ENCODE measurements at regions not wholly inside any gene's neighbourhood (a gene's known extent, or its start where the extent isn't known, plus 50 kb on each side); places are given as distances from the start of the nearest gene placed in this dataset.

DNA sequence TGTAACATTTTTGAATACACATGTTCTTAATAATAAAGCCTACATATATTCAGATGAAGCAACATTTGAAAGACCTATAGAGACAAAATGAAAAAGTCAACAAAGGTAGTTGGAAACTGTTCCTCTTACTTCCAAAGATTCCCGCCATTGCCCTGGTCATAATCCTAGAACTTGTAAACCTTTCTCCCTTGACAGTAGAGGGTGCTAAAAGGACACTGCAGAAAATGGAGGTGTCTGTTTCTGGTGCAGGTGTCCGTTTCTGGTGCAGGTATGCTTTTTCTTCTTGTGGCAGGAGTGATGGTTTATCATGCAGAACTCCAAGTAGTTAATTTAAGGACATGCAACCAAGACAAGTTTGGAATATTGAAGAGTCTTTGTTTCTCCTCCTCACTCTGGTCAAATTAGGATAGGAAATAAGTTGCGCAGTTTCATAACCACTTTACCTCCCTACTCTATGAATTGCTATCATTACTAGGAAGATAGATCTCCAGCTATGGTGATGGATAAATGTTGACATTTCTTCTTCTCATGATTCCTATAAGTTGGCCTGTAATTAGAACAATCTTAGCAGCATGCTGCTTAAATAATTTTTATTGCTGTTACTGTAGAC, 56.0 kb upstream of the FAM174A start:
- DNase-seq: no peak
- intact Hi-C loops (cut with micrococcal nuclease): no loop called here
- ATAC-seq: no peak

DNA sequence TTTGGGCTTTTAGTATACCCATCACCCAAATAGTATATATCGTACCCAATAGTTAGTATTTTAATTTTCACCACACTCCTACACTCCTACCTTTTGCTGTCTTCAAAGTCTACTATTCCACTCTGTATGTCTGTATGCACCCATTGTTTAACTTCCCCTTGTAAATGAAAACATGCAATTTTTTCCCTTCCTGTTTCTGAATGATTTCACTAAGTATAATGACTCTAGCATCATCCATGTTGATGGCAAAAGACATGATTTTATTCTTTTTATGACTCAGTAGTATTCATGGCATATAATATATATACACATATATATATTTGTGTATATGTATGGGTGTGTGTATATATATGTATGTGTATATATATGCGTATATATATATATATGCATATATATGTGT, 63.1 kb upstream of the FAM174A start:
- intact Hi-C loops (cut with micrococcal nuclease): no loop called here
- no peak for DNase-seq
- no peak for ATAC-seq

DNA sequence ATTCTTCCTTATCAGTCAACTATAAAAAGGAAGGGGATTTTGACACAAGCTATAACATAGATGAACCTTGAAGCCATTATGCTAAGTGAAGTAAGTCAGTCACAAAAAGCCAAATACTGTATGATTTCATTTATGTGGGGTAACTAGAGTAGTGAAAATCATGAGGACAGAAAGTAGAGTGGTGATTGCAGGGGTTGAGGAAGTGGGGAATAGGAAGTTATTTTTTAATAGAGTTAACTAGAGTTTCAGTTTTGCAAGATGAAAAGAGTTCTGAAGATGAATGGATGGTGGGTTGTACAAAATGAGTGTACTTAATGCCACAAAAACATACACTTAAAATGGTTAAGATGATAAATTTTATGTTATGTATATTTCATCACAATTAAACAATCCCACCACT, 65.4 kb upstream of the FAM174A start:
- ATAC-seq (no peak), DNase-seq (no peak)
- intact Hi-C loops (cut with micrococcal nuclease): no loop called here

DNA sequence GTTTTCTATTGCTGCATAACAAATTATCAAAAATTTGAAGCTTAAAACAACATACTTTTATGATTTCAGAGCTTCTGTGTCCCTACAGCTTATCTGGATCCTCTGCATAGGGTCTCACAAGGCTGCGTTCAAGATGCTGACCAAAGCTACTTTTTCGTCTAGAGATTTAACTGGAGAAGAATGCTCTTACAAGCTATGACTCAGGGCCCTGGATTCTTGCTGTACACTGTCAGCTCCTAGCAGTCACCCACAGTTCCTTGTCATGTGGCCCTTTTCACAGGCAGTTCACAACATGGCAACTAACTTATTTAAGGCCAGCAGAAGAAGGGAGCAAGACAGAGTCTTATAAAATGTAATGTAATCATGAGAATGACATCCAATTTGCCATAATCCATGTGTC, 70.8 kb upstream of the FAM174A start:
- DNase-seq (no peak), ATAC-seq (no peak)
- intact Hi-C loops (cut with micrococcal nuclease): no loop called here

DNA sequence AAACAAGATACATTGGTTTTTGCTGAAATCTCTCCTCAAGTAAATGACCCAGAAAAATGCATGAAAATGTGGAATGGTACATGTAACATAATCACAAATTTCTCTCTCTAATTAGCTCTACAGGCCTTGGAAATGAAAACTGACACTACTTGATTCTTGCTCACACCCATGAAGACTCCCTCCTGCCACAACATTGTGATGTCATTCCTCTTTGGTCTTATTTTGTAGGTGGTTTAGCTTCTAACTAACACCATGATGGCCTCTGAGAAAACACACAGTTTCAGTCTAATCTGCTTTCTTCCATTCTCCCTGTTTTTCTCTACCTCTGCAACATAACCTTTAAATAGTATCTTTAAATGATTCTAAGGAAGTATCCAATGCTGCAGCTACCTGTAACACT, 78.6 kb upstream of the FAM174A start:
- intact Hi-C loops (cut with micrococcal nuclease): no loop called here
- ATAC-seq: no peak

DNA sequence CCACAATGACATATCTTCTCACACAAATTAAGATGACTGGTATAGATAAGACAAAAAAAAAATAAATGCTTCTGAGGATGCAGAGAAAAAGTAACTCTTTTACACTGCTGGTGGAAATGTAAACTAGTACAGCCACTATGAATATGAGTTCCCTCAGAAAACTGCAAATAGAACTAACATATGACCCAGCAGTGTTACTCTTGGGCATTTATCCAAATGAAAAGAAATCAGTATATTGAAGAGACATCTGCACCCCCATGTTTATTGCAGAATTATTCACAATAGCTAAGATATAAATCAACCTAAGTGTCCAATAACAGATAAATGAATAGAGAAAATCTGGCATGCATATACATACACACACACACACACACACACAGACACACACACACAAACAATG, 83.0 kb upstream of the FAM174A start:
- no peak for DNase-seq
- no peak for ATAC-seq
- intact Hi-C loops (cut with micrococcal nuclease): no loop called here

More for the DNA sequence above, 78.6 kb upstream of the FAM174A start:
- DNase-seq: no peak

DNA sequence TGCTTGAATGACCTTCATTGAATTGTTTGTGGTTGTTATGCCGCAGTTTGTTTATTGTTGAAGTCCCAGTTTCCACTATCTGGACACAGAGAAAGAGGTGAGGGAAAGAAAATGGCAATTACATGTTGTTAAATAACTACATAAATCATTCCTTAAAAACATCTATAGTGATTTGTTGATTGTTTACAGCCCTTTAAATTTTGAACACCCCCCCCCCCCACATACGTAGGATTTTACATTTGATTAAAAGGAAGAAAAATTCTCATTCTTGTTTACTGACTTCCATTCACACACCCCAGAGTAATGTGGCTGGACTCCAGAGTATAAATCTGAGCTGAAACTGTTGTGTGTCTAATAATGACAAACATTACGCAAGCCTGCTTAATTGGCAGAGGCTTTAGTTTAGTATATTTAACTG, 87.1 kb upstream of the FAM174A start:
- intact Hi-C loops (cut with micrococcal nuclease): no loop called here
- ATAC-seq (no peak), DNase-seq (no peak)

DNA sequence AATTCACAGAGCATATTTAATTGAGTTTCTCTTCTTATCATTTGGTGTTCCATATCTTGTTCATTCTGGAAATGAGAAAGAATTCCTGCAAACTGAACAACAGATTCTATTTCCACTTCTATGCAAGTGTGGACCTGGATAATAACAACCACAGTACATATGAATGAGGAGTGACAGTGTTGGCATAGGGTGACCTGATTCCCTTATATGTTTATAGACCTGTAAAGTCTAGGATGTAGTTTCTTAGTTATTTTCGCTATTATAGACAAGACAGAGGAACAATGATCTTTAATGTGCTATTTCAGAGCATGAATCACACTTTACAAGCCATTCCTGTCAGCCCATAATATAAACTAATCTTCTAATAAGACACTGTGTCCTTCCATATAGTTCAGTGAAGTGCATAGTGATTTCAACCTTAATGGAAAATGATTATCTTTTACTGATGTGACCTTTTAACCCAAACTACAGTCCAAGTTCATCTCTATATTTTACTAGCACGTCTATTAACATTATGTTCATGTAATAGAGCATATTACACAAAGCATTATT, 88.2 kb upstream of the FAM174A start:
- ATAC-seq (no peak), DNase-seq (no peak)
- intact Hi-C loops (cut with micrococcal nuclease): no loop called here

DNA sequence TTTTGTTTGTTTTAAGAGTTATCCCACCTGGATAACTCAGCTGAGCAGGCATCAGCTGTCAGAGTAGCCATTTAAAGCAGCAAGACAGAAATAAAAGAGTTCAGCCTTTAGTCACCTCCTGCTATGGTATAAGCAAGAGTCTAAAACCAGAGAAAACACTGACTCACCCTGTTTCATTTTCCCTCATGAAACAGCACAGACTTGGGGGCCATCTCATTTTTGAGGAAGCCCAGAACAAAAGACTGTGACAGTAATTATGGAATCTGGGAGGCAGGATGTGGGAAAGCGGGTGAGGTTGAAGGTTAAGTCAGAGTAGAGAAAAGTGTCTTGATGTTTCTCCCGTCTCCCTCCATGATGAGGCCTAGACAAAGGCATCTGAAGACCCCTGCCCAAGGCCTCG, 90.2 kb upstream of the FAM174A start:
- no peak for ATAC-seq
- intact Hi-C loops (cut with micrococcal nuclease): no loop called here

DNA sequence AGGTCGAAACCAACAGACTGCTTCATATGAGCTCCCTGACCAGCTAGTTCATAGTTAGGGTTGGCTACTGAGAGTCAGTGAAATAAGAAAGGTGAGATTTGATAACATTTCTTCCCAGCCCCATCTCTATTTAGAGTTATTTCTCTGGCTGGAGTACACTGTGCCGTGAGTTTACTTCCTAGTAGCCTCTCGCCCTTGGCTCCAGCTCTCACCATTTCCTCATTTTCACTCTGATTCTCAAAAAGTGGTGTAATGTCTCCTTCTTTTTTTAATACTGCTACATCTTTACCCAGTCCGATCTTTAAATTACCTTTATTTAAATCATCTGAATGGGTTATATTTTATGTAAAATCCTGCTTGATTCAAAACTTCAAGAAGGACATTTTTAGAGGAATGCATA, 100.4 kb upstream of the FAM174A start:
- DNase-seq (no peak), ATAC-seq (no peak)
- intact Hi-C loops (cut with micrococcal nuclease): no loop called here

More for the DNA sequence above, 90.2 kb upstream of the FAM174A start:
- DNase-seq: no peak

DNA sequence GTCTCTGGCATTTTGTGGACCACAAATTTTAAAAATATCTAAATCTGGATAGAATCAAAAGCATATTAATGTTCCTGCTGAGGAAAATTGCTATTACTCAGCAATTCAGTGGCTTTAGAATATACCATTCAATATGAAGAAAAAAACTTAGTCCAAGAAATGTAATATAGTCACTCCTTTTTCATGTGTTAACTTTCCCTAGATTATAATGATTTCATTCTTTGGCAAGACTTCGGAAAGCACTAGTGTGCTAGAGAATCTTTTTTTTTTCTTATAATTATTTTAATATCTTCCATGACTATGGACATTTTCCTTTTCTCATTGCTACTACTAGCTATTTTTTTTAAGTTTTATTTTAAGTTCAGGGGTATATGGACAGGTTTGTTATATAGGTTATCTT, 102.4 kb upstream of the FAM174A start:
- intact Hi-C loops (cut with micrococcal nuclease): no loop called here

DNA sequence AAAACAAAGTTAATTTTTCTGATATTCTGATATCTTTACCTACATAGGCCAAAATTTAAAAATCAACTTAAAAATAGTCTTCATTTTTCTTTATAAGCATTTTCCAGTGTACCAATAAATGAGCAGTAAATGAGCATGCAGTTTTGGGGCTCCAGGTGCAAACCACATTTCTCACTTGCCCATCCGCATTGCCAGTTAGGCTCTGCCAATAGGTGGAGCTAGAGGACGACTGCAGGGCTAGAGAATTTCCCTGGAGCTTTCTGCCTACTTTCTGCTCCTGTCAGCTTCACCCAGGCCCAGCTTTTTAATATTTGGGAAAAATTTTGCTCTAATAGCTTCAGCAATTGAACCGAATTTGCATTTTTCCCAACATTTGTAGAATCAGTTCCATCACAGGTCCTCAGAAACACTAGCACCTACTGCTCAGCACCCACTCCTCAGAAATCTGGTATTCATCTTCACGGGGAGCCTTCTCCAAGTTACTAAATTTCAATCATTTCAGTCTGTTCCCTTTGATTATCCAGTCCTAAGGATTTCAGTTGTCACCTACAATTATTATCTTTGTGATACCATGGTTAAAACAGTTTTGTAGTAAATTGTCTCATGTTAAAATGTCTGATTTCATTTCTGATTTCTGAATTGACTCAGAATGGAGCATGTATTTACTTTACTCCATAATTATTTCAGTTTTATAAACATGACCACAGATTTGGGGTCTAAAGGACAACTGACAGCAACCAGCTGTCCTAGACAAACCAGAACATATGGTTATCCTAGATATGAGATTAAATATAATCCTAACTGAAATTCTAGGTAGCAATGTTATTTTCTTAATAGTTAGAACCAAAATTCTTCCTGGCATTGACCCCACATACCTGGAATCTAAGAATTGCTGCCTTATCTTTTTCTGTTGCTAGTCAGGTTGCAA, 104.6 kb upstream of the FAM174A start:
- DNase-seq (peak; percentile 29), ATAC-seq (no peak)
- intact Hi-C loops (cut with micrococcal nuclease): no loop called here

More for the DNA sequence above, 102.4 kb upstream of the FAM174A start:
- no peak for ATAC-seq
- DNase-seq: no peak

DNA sequence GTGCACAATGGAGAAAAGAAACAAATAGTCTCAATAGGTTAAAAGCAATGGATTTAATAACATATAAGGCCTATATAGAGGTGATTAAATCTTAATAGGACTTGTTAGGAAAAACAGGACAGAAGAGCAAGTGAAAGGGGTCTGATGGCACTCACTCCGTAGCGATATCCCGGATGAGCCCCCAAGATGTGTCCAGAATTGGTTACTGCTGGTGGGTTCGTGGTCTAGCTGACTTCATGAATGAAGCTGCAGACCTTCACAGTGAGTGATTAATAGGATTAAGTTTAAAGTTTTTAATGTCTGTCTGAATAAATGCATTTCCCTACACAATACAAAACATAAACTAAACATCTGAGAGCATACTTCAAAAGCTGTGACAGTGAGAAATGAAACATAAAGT, 110.4 kb upstream of the FAM174A start:
- no peak for ATAC-seq
- DNase-seq: no peak
- intact Hi-C loops (cut with micrococcal nuclease): loop anchor here (10.0 kb wide), 1 partner anchor 620 kb away; no protein-coding TSS in a partner anchor

DNA sequence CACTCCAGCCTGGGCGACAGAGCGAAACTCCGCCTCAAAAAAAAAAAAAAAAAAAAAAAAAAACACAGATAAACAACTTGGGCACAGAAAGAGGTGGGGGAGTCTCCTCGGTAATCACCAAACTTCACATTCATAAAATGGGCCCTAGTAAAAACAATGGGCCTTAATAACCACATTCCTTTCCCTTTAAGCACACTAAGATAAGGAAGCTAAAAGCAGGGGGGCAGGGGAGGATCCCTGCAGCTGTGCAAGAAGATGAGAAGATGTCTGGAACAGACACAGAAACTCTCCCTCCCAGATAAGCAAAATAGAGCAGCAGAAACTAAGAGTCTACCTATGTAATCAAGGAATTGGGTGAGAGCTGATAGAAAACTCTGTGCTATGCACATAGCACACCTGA, 111.2 kb upstream of the FAM174A start:
- DNase-seq: no peak
- intact Hi-C loops (cut with micrococcal nuclease): loop anchor here (10.0 kb wide), 1 partner anchor 621 kb away; no protein-coding TSS in a partner anchor
- no peak for ATAC-seq

DNA sequence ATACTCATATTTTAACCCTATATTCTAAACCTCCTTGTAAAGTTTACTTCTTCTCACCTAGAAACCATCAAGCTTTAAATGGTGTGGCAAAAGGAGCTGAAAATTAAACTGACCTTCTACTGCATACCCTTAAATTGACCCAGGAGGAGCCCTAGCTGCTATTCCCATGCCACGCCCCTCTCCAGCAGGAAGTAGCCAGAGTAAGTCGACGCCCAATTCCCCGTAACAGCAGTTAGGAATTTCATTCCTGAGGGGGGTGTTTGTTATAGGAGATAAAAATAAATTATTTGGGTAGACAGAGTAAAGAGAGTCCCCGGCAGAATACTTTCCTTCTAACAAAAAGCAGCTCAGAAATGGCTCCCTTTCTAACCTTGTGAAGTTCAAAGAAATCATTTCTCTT, 111.8 kb upstream of the FAM174A start:
- no peak for ATAC-seq
- DNase-seq: no peak
- intact Hi-C loops (cut with micrococcal nuclease): loop anchor here (10.0 kb wide), 1 partner anchor 621 kb away; no protein-coding TSS in a partner anchor

DNA sequence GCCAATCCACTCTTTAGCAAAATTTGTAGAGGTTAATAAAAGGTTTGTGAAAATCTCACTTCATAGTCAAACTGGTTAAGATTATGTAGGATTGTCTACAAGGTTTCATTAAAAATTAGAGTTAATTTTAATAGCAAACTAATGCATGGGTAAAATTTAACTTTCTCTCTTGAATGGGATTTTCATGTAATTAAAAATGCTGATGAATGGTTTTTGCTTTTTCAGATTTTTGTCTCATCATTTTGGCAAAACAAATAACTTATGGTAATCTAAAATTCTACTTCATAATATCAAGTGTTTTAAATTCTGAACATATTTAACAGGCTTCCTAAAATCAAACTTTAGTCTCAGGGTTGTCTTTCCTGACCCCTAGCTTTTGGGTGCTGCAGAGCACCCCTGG, 113.8 kb upstream of the FAM174A start:
- ATAC-seq (no peak), DNase-seq (no peak)
- intact Hi-C loops (cut with micrococcal nuclease): loop anchor here (10.0 kb wide), 1 partner anchor 623 kb away; no protein-coding TSS in a partner anchor

DNA sequence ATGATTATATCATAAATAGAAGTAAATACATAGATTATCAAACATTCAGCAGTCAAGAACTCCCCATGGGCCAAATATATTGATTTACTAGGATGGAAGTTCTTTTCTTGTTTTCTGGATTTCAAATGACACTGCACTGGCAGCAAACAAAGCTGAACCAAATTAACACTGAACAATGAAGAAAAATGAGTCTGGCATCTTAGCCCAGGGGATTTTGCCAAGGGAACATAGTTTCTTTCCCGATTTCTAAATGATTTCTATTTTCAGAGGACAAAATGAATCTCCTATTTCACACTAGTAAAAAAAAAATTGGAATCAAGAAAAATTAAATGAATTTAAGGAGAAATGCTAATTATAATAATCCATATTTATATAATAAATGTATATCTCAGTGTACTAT, 116.9 kb upstream of the FAM174A start:
- DNase-seq: no peak
- intact Hi-C loops (cut with micrococcal nuclease): no loop called here
- ATAC-seq: no peak

DNA sequence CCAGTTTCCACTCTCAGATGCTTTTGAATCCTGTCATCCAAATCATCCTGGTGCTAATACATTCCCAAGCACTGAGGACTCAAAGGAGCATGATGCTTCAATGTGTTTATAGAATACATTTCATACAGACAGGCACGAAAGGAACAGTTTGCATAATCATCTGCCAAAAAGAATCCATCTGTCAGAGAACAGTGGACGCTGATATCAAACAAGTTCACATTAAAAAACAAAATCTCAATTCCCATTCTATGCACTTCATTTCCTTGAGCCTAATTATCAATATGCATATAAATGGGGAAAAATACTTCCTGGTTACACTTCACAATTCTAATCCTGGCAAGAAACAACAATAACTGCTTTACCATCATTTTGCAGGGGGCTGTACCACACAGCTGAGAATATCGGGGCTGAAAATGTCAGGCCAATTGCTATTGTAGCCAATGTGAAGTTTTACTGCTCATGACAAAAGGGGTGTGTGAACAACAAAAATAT, 125.5 kb upstream of the FAM174A start:
- intact Hi-C loops (cut with micrococcal nuclease): no loop called here
- ATAC-seq: no peak
- DNase-seq: no peak

DNA sequence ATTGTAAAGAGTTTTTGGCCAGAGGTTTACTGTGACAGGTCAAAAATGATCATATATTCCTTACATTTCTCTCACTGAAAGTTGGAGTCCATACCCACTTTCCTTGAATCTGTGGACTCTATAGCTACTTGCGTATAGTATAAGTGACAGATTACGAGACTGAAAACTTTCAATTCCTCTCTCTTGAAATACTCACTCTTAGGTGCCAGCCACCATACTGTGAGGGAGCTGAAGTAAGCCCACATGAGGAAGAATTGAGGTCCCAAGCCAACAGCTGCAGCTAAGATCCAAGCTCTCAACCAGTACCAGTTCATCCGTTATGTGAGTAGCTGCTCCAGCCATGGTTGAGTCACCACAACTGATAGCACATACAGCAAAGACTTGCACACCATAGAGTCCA, 128.1 kb upstream of the FAM174A start:
- intact Hi-C loops (cut with micrococcal nuclease): no loop called here
- ATAC-seq (no peak), DNase-seq (no peak)

DNA sequence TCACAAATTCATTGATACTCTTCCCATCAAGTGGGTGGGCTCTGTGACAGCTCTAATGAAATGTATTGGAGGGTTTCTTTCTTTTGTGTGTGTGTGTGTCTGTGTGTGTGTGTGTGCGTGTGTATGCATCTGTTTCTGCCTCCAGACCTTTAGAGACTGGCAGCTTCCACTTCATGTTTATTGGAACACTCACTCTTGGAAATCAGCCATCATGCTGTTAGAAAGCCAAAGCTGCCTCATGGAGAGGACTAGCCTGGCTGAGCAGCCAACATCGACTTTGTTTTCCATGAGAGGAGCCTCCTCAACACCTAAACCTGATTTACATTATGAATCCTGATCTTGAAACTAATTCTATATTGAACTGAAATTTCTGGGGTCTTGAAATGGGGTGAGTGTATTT, 128.5 kb upstream of the FAM174A start:
- intact Hi-C loops (cut with micrococcal nuclease): no loop called here
- no peak for DNase-seq
- peak; percentile 50 for ATAC-seq

All from left ventricle myocardium superior (tissue), 1 donor.